Right ventricle myocardium inferior (tissue), 1 donor: ENCODE measurements at regions not wholly inside any gene's neighbourhood (a gene's known extent, or its start where the extent isn't known, plus 50 kb on each side); places are given as distances from the start of the nearest gene placed in this dataset.
A peak's percentile ranks its signal among the peaks of the same experiment; 100 is the strongest.

Experiments
- ATAC-seq: fragments of 200-7000 bp; cut with Tn5 transposase; one replicate; pipeline ENCODE4 v1.9.1; 2020; ENCODE audit warnings: mild to moderate bottlenecking, moderate library complexity
- DNase-seq: peaks from one replicate; pipeline ENCODE4 v3.0.0; 2021; ENCODE audit errors: missing footprints
- intact Hi-C: fragments of 100-400 bp; cut with DNase I; formaldehyde crosslinking; loops from one replicate; pipeline ENCODE4 v1.11.0; 2022
- donor health status: DM: no; HTN: yes; CAD: no; lungs with severe emphysema.

- intact Hi-C loops: no loop called here
- no peak for ATAC-seq
- DNase-seq: no peak
These were observed 98.2 kb downstream of the KCNF1 start for GRCh38 chr2:11009891-11010290.

- no peak for DNase-seq
- intact Hi-C loops: no loop called here
- ATAC-seq: no peak
These were observed 99.6 kb downstream of the KCNF1 start for GRCh38 chr2:11011359-11011758.

DNA sequence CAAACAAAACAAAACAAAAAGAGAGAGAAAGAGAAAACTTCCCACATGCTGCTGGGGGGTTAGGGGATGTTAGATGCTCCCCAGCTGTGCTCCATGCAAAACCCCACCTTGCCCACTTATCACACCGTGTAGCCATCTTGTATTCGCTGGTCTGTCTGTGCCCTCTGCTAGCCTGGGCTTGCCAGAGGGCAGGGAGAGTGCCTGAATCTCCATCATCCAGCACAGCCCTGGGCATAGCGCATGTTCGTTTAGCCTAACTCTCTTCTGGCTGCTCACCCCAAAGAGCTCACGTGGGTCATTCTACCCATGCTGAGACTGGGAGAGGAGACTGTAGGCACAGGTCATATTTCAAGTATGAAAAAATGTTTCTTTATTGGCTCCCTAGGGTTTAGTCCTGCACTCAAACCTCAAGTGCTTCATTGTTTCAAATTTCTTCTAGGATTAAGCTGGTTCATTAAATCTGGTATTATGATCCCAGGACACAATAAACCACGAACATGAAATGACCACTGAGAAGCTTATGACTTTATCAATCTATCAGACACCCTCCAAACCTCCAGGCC is 100.5 kb downstream of the KCNF1 start:
- intact Hi-C loops: no loop called here
- ATAC-seq (no peak), DNase-seq (no peak)

DNA sequence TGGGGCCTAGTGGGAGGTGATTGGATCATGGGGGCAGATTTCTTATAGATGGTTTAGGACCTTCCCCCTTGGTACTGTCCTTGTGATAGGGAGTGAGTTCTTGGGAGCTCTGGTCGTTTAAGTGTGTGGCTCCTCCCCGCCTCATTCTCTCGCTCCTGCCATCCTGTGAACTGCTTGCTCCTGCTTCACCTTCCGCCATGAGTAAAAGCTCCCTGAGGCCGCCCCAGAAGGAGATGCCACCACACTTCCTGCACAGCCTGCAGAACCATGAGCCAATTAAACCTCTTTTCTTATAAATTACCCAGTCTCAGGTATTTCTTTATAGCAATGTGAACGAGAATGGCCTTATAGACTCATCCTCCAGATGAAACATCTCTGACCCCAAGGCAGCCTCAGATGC is 101.5 kb downstream of the KCNF1 start:
- intact Hi-C loops: no loop called here
- DNase-seq (no peak), ATAC-seq (no peak)

DNA sequence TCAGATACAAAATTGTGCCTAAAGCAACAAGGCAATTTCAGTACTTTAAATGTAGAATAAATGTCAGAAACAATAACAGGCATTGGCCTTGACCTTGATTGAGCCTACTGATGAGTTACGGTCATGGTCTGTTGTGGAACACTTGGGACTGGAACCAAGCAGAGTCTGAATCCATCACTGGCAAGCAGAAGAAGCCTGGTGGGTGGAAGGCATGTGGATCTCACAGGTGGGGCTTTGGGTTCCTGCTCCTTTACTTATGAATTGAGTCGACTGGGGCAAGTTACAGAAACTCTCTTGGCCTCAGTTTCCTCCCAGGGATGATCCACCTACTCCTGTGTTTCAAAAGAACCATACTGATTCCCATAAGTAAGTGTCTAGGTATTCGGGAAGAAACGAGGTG is 102.3 kb downstream of the KCNF1 start:
- DNase-seq (no peak), ATAC-seq (no peak)
- intact Hi-C loops: no loop called here

- ATAC-seq: no peak
- DNase-seq: no peak
- intact Hi-C loops: no loop called here
These were observed 105.1 kb downstream of the KCNF1 start for GRCh38 chr2:11016735-11017388.

- DNase-seq (no peak), ATAC-seq (no peak)
- intact Hi-C loops: no loop called here
These were observed 106.2 kb downstream of the KCNF1 start for GRCh38 chr2:11017921-11018320.

DNA sequence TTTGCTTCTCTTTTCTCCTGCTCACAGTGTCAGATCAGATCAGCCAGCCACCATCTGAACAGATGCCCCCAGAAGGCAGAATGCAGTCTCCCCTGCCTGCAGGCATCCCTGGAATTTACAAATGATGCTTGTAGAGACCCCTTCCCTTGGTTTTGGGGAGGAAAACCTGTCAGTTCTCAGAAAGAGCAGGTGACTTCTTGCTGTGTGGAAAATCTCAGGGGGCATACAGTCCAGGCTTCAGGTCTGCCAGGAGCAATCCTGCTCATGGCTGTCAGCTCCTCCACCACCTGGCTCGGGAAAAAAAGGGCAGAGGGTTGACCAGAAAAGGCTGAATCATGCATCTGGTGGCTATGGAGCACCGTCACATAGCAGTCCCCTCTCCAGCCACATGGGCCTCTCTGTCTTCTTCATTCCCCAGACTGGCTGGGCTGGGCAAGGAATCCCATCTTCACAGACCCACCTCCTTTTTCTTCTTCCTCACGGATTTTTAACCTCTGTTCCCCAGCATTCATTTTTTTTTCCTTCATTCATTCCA is 107.0 kb downstream of the KCNF1 start:
- DNase-seq (no peak), ATAC-seq (no peak)
- intact Hi-C loops: no loop called here

GRCh38 chr2:11019614-11020013 is 107.9 kb downstream of the KCNF1 start:
- intact Hi-C loops: no loop called here
- DNase-seq: no peak
- no peak for ATAC-seq

- ATAC-seq (no peak), DNase-seq (no peak)
- intact Hi-C loops: no loop called here
These were observed 110.3 kb downstream of the KCNF1 start for GRCh38 chr2:11022064-11022463.

DNA sequence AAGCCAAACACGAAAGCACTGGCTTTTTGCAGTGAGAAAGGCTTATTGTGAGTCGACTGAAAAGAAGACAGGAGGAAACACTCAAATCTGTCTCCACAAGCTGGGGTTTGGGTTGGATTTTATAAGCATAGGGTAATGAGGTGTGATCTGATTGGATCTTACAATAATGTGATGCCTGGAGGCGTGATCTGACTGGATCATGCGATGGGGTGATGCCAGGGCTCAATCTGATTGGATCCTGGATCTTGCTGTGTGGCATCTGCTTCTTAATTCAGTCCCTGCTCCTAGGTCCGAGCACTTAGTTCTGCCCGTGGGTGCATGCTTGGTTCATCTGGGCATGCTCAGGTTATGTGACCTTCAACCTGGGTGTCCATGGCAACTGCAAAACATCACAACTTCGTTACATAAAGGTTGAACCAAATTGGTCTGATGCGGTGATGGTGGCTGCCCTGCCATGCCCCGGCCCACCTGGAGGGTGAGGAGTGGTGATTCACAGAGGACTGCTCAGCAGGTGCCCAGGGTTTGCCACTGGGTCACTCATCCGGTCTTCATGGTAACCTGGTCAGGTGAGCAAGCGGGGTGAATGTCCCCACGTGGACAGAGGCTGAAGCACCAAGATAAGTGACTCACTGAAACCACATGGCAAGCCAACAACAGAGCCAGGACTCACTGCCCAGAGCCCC is 111.0 kb downstream of the KCNF1 start:
- intact Hi-C loops: no loop called here
- DNase-seq: no peak
- ATAC-seq: no peak

DNA sequence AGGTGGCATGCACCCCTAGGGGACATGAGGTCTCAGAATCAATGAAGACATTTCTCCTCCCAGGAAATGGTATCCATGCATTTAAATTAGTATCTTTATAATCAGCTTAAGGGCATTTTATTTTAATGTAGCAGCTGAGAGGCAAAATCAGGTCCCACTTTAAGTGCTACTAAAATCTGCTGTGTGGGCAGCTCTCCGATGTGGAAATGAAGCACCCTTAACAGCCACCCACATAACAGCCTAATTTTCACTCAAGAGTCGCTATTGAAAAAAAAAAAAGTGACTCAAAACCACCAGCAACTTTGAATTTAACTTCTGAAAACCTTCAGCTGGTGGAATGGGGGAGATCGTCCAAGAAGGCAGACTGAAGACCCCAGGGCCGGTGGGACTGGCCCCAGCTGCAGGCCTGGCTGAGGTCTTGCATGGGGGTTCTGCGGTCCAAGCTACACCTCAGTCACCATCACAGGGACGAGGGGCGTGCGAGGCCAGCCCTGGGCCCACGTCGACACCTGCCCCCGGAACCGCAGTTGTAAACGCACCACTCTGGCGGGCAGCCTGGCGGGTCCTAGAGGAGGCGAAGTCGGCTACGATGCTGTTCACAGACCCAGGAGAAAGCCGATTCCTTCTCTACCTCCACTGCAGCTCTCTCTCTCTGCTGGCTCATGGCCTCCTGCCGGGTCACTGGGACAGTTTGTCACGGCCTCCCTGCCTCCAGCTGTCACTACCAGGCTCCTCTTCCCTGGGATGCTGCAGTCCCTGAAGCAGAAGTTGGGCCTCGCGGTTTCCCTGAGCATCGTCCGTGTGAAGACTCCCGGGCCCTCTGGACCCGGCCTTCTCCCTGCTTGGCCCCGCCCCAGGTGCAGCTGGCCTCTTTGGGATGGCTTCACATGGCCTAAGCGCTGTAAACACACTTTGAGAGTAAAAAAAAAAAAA is 111.9 kb downstream of the KCNF1 start:
- DNase-seq: no peak
- ATAC-seq: peak; percentile 26
- intact Hi-C loops: no loop called here

DNA sequence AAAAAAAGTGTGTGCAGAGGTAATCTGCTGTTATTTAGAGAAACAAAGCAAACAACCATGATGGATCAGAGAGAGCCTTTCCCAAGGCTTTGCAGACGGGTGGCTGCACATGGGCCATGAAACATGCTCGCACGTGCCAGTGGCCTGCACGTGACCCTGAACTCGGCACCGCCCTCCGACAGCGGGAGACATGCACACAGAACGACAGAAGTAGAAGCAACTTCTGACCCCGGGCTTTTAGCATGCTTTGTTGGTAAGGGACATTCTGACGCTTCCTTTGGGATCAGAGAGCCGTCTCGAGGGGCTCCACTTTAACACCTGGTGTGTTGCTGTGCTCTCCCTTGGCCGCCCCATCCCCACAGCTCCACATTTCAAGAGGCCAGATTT is 112.5 kb downstream of the KCNF1 start:
- no peak for DNase-seq
- intact Hi-C loops: no loop called here
- peak; percentile 28 for ATAC-seq

DNA sequence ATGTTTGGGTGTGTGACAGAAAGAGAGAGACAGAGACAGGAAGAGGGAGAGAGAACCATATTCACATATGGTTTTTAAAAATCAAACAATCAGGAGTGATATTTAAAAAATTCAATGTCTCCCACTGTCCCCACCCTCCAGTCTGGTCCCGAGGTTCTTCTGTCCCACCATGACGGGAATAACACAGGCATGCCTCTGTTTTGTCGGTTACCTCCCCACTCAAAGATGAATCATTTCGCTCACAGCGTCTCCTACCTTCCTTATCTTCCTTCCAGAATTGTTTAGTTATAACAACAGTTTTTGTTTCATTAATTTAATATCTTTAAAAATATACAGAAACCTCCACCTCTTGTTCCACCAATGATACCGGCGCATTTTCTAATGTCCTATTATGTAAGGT is 113.0 kb downstream of the KCNF1 start:
- ATAC-seq (no peak), DNase-seq (no peak)
- intact Hi-C loops: no loop called here

DNA sequence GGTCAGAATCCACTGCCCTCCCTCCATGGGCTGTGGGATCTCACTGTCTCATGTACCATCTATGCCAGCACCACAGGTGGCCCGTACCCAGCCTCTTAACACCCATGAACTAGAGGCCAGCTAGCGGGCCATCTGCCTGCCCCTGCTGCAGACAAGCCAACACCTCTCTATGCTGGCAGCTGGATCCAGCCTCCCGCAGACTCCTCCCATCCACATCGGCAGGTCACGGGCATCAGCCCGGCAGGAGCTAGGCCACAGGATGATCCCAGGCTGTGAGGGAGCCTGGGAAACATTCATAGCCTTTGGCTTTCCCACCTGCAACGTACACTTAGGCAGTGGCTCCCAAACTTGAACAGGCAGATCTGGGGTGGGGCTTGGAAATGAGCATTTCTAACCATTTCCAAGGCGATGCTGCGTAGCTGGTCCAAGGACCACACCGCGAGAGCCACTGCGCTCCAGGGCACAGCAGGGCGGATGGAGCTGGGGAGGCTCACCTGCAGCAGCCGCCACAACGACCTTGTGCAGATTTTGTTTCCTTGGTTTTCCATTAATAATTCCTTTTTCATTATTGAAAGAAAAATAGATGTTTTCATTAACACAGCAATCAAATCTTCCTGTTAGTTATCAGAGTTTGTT is 114.7 kb downstream of the KCNF1 start:
- intact Hi-C loops: no loop called here
- DNase-seq (no peak), ATAC-seq (no peak)

GRCh38 chr2:11027195-11027594 is 115.5 kb downstream of the KCNF1 start:
- DNase-seq: no peak
- intact Hi-C loops: no loop called here

GRCh38 chr2:11028407-11028916 is 116.7 kb downstream of the KCNF1 start:
- DNase-seq (no peak), ATAC-seq (no peak)
- intact Hi-C loops: loop anchor here (1.0 kb wide), 1 partner anchor 193 kb away; no protein-coding TSS in a partner anchor

More at GRCh38 chr2:11027195-11027594, 115.5 kb downstream of the KCNF1 start:
- ATAC-seq: no peak

GRCh38 chr2:11029136-11029535 is 117.4 kb downstream of the KCNF1 start:
- DNase-seq (no peak), ATAC-seq (no peak)
- intact Hi-C loops: no loop called here

DNA sequence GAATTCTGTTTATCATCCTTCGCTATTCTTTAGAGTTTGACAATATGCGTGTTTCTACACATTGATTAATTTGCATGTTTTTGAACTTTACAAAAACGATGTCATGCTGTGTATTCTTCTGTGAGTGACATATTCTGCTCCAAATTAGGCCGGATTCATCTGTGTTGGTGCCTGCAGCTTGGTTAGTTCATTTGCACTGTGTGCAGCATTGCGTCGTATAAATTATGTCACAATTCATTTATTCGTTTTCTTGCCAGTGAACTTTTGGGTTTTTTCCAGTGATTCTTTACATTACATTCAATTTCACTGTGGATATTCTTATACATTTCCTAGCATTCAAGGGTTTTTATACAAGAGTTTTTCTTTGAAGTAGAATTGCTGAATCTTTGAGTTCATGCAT is 118.3 kb downstream of the KCNF1 start:
- DNase-seq: no peak
- no peak for ATAC-seq
- intact Hi-C loops: no loop called here
